ENCODE measurements at regions not wholly inside any gene's neighbourhood (a gene's known extent, or its start where the extent isn't known, plus 50 kb on each side); places are given as distances from the start of the nearest gene placed in this dataset.

GRCh38 chr2:21294446-21294845 is 170.7 kb downstream of the TDRD15 start:
- Histone ChIP-seq H3K4me1 (no peaks in the 10 kb centered on the region), H3K27me3 (ENCODE audit: control insufficient read depth, insufficient read depth, low read length) (no peaks in the 10 kb centered on the region), H3K27ac (no peak overlapping the region), H3K4me3 (ENCODE audit: low read depth, low read length) (no peak overlapping the region), H3K79me2 (no peaks in the 10 kb centered on the region), H3K9me3 (ENCODE audit: control insufficient read depth, low read length) (no peaks in the 10 kb centered on the region), H3K4me2 (ENCODE audit: low read length) (no peak overlapping the region), H3K9ac (no peak overlapping the region), H3K36me3 (ENCODE audit: control insufficient read depth, insufficient read depth, low read length) (no peaks in the 10 kb centered on the region), H2AFZ (no peak overlapping the region)
- TF ChIP-seq, protein P1, sequence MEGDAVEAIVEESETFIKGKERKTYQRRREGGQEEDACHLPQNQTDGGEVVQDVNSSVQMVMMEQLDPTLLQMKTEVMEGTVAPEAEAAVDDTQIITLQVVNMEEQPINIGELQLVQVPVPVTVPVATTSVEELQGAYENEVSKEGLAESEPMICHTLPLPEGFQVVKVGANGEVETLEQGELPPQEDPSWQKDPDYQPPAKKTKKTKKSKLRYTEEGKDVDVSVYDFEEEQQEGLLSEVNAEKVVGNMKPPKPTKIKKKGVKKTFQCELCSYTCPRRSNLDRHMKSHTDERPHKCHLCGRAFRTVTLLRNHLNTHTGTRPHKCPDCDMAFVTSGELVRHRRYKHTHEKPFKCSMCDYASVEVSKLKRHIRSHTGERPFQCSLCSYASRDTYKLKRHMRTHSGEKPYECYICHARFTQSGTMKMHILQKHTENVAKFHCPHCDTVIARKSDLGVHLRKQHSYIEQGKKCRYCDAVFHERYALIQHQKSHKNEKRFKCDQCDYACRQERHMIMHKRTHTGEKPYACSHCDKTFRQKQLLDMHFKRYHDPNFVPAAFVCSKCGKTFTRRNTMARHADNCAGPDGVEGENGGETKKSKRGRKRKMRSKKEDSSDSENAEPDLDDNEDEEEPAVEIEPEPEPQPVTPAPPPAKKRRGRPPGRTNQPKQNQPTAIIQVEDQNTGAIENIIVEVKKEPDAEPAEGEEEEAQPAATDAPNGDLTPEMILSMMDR (IDR thresholded peaks at IDR 0.05), result no peak

GRCh38 chr2:21299411-21299810 is 175.6 kb downstream of the TDRD15 start:
- Histone ChIP-seq H2AFZ (no peak overlapping the region), H3K9me3 (ENCODE audit: control insufficient read depth, low read length) (no peaks in the 10 kb centered on the region), H3K27me3 (ENCODE audit: control insufficient read depth, insufficient read depth, low read length) (no peaks in the 10 kb centered on the region), H3K79me2 (no peaks in the 10 kb centered on the region), H3K27ac (no peak overlapping the region), H3K9ac (no peak overlapping the region), H3K36me3 (ENCODE audit: control insufficient read depth, insufficient read depth, low read length) (no peaks in the 10 kb centered on the region), H3K4me3 (ENCODE audit: low read depth, low read length) (no peak overlapping the region), H3K4me2 (ENCODE audit: low read length) (no peak overlapping the region), H3K4me1 (no peaks in the 10 kb centered on the region)
- TF ChIP-seq, protein P1 (IDR thresholded peaks at IDR 0.05), result no peak

DNA sequence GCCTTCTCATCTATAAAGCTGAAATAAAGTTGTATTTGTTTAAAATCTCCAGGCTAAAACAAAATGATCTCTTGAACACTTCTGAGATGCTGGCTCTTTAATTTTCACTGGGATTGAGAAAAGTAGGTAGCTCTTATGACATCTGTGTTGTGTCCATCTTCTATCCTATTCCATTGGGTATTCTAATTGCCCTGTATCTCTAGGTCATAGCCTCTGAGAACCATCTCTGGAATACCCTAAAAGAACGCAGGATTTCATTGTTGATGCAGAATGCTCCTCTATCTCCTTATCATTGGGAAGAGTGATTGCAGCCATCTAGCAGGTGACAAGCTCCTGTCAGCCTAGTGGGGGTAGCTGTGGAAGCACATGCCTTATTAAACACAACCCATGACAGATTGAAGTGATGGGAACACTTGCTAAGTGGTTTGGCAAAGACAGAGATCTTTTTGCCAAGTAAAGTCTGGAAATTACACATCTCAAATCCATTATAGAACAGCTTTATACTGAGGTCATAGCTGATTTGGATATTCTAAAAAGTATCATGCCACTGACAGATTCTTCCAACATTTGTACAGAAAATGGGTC is 178.2 kb downstream of the TDRD15 start:
- Histone ChIP-seq H3K79me2 (no peaks in the 10 kb centered on the region), H3K4me2 (ENCODE audit: low read length) (no peak overlapping the region), H3K4me1 (no peaks in the 10 kb centered on the region), H3K36me3 (ENCODE audit: control insufficient read depth, insufficient read depth, low read length) (no peaks in the 10 kb centered on the region), H3K27me3 (ENCODE audit: control insufficient read depth, insufficient read depth, low read length) (no peaks in the 10 kb centered on the region), H3K4me3 (ENCODE audit: low read depth, low read length) (no peak overlapping the region), H3K9me3 (ENCODE audit: control insufficient read depth, low read length) (no peaks in the 10 kb centered on the region), H2AFZ (no peak overlapping the region), H3K27ac (no peak overlapping the region), H3K9ac (no peak overlapping the region)
- TF ChIP-seq, protein P1 (IDR thresholded peaks at IDR 0.05), result no peak

DNA sequence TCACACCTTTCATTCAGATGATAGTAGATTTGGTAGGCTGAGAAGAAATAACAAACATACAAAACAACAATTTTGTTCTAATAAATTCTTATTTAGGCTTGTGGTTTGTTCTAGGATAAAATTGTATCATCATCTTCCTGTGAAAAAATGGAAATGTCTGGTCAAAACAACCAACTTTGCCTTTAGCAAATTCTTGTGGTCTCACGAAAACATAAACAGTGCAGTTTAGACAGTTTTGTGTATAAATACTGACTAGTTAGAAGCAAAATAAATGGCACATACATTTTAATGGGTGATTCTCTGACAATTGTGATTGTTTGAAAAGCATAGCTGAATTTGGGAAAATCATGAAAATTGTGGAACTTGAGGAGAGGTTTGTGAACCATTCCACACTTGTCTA is 180.1 kb downstream of the TDRD15 start:
- H3K27me3 ChIP-seq (ENCODE audit: control insufficient read depth, insufficient read depth, low read length), result no peaks in the 10 kb centered on the region
- no peaks in the 10 kb centered on the region for H3K9me3 ChIP-seq (ENCODE audit: control insufficient read depth, low read length)
- H3K4me3 ChIP-seq (ENCODE audit: low read depth, low read length), result no peak overlapping the region
- H3K36me3 ChIP-seq (ENCODE audit: control insufficient read depth, insufficient read depth, low read length), result no peaks in the 10 kb centered on the region
- TF ChIP-seq, protein P1 (IDR thresholded peaks at IDR 0.05), result no peak
- H3K79me2 ChIP-seq, result no peaks in the 10 kb centered on the region
- no peak overlapping the region for H3K27ac ChIP-seq
- H3K4me2 ChIP-seq (ENCODE audit: low read length), result no peak overlapping the region
- no peak overlapping the region for H2AFZ ChIP-seq
- no peaks in the 10 kb centered on the region for H3K4me1 ChIP-seq
- no peak overlapping the region for H3K9ac ChIP-seq

DNA sequence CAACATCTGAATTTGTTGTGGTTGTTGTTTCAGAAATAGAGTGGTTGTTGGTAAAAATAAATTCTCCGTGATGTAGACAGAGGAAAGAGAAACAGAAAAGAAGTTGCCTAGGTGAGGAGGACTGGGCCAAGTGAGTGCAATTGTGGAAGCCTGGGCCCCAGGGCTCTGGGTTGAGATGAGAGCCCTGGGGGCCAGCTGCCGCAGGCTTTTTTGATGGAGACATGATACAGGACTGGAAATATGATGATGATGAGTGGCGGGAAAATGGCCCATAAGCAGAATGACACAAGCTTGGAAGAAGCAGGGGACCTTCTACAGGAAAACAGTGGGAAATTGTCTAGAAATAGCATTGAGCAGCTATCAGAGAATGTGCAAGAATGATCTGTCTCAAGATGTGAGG is 181.8 kb downstream of the TDRD15 start:
- no peaks in the 10 kb centered on the region for H3K9me3 ChIP-seq (ENCODE audit: control insufficient read depth, low read length)
- no peaks in the 10 kb centered on the region for H3K79me2 ChIP-seq
- no peaks in the 10 kb centered on the region for H3K27me3 ChIP-seq (ENCODE audit: control insufficient read depth, insufficient read depth, low read length)
- H3K27ac ChIP-seq, result no peak overlapping the region
- H3K4me1 ChIP-seq, result no peaks in the 10 kb centered on the region
- no peak overlapping the region for H3K4me2 ChIP-seq (ENCODE audit: low read length)
- H3K36me3 ChIP-seq (ENCODE audit: control insufficient read depth, insufficient read depth, low read length), result no peaks in the 10 kb centered on the region
- H3K4me3 ChIP-seq (ENCODE audit: low read depth, low read length), result no peak overlapping the region
- no peak overlapping the region for H3K9ac ChIP-seq
- no peak overlapping the region for H2AFZ ChIP-seq
- TF ChIP-seq, protein P1 (IDR thresholded peaks at IDR 0.05), result no peak

Measured in parathyroid adenoma (tissue), 2 donors.